CD4-positive, alpha-beta T cell (primary cell): ENCODE measurements at regions not wholly inside any gene's neighbourhood (a gene's known extent, or its start where the extent isn't known, plus 50 kb on each side); places are given as distances from the start of the nearest gene placed in this dataset.
"Not testable (repeated sequence)": the region's sequence is repeated elsewhere in the genome, so short reads cannot be mapped to it uniquely, and the experiment has no call there.

Source experiments
- ATAC-seq: fragments of 200-7000 bp; cut with Tn5 transposase; one replicate; pipeline ENCODE4 v1.10.0; 2022; ENCODE audit warnings: mild to moderate bottlenecking; ENCODE audit not compliant: poor library complexity
- CTCF ChIA-PET: fragments of 350-600 bp; sonication (Branson Sonifier 250); formaldehyde crosslinking; loops from one replicate; lab custom pipeline; 2021; ENCODE audit warnings: antibody characterized with exemption, inconsistent platforms; lab: Charles Lee
- POLR2A ChIA-PET: fragments of 350-600 bp; sonication (Branson Sonifier 250); formaldehyde crosslinking; loops from one replicate; lab custom pipeline; 2021; ENCODE audit warnings: antibody characterized with exemption, inconsistent platforms; lab: Charles Lee
- DNase-seq, 14 experiments: peaks; one replicate each; pipeline ENCODE4 v3.0.0-alpha.2; 2013 to 2020; ENCODE audit warnings: mixed read lengths in 2 of 14
- H3K27ac ChIP-seq, 2 donors: one replicate each; pipeline versions ENCODE4 v1.5.1 to v1.7.0; 2013; ENCODE audit warnings: low read length in 2 of 2, low read depth in 1 of 2, mild to moderate bottlenecking in 1 of 2
- H3K27me3 ChIP-seq, 2 experiments: 1 replicate in 1 of 2; 2 replicates in 1 of 2; pipeline versions ENCODE4 v1.6.1 to v1.7.0; 2013; ENCODE audit warnings: low read length in 2 of 2, control low read depth in 1 of 2, mild to moderate bottlenecking in 1 of 2, moderate library complexity in 1 of 2; ENCODE audit not compliant: insufficient read depth in 2 of 2, control insufficient read depth in 1 of 2
- H3K36me3 ChIP-seq: one replicate; pipeline ENCODE4 v1.6.1; 2013; ENCODE audit warnings: low read length, control low read depth; ENCODE audit not compliant: insufficient read depth
- H3K4me1 ChIP-seq: one replicate; pipeline ENCODE4 v1.6.1; 2013; ENCODE audit warnings: low read length, control low read depth; ENCODE audit not compliant: insufficient read depth
- H3K4me3 ChIP-seq: one replicate; pipeline ENCODE4 v1.5.1; 2013; ENCODE audit warnings: mild to moderate bottlenecking, low read length, moderate library complexity
- H3K9me3 ChIP-seq, 2 experiments: 1 replicate in 1 of 2; 2 replicates in 1 of 2; pipeline versions ENCODE4 v1.6.1 to v1.7.0; 2013; ENCODE audit warnings: low read length in 2 of 2, mild to moderate bottlenecking in 2 of 2, control low read depth in 1 of 2, moderate library complexity in 1 of 2; ENCODE audit not compliant: control insufficient read depth in 1 of 2, insufficient read depth in 1 of 2
- H3K27ac Mint-ChIP-seq: one replicate; pipeline ENCODE4 v1.8.0; 2020; ENCODE audit warnings: mixed read lengths
- H3K27me3 Mint-ChIP-seq: one replicate; pipeline ENCODE4 v1.8.0; 2021; ENCODE audit warnings: mixed read lengths
- H3K36me3 Mint-ChIP-seq: one replicate; pipeline ENCODE4 v1.8.0; 2021; ENCODE audit warnings: low read depth, mixed read lengths
- H3K4me1 Mint-ChIP-seq: one replicate; pipeline ENCODE4 v1.8.0; 2021; ENCODE audit warnings: low read depth, mixed read lengths
- H3K4me3 Mint-ChIP-seq: one replicate; pipeline ENCODE4 v1.8.0; 2020; ENCODE audit warnings: mild to moderate bottlenecking, mixed read lengths
- H3K9me3 Mint-ChIP-seq: one replicate; pipeline ENCODE4 v1.8.0; 2020; ENCODE audit warnings: mixed read lengths
- intact Hi-C, 2 experiments: fragments of 100-400 bp; cut with DNase I in 1 of 2; cut with micrococcal nuclease in 1 of 2; formaldehyde crosslinking; loops; one replicate each; pipeline versions ENCODE4 v1.15.1 to v1.9.0; 2023 to 2025; cut with DNase I, micrococcal nuclease
- TF ChIP-seq, protein P1 (sequence below): fragments of 200-600 bp; IDR thresholded peaks from one replicate; pipeline ENCODE4 v1.8.0; 2022; ENCODE audit warnings: antibody characterized with exemption, mild to moderate bottlenecking

DNA sequence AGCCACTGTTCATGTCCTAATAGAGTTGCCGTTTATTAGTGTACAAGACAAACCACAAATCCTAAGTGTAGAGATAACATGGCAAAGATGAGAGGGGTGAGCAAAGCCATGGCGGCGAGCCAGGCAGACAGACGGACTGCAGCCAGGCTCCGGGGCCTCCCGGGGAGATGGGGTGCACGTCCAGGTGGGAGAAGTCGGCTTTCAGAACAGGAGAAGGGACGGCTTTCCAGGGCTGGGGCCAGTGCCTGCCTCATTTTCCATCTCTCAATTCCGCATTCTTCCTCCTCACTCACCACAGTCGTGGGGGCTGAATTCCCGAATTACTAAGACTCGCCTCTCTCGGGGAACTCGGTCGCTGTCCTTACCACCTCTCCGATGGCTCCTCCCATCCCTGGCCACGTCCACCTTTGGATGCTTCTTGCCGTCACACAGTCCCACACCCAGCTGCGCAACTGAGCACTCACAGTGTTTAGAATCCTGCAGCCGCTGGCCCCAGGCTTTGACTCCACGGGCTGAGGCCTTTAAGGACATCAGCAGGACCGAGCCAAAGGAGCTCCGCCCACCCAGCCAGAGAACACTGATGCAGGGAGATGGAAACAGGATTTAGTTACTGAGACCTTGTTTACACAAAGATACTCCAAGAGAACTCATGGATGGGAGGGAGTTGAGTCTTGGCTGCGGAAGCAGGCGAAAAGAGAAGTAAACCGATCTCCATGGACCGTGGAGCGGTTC lies 59.7 kb downstream of the RNF112 start:
- POLR2A ChIA-PET, result interaction anchor here (0.6 kb wide), 1 partner anchor 300 kb away, joined by 3 read pairs; no protein-coding TSS in a partner anchor
- no peak overlapping the region for H3K4me3 ChIP-seq

DNA sequence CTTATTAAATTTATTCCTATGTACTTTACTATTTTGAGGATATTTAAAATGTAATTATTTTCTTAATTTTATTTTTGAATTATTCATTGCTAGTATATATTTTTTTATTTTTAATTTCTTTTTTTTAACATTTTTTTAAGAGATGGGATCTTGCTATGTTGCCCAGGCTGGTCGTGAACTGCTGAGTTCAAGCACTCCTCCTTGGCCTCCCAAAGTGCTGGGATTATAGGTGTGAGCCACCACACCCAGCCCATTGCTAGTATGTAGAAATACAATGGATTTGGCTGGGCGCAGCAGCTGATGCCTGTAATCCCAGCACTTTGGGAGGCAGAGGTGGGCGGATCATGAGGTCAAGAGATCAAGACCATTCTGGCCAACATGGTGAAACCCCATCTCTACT lies 59.2 kb upstream of the SLC47A1 start:
- H3K36me3 Mint-ChIP-seq, H3K9me3 ChIP-seq, intact Hi-C loops, ATAC-seq, H3K9me3 Mint-ChIP-seq, H3K4me1 ChIP-seq, H3K36me3 ChIP-seq, H3K27me3 Mint-ChIP-seq, H3K27ac ChIP-seq, H3K27ac Mint-ChIP-seq, POLR2A ChIA-PET, H3K27me3 ChIP-seq, H3K4me1 Mint-ChIP-seq, H3K4me3 Mint-ChIP-seq, DNase-seq, H3K4me3 ChIP-seq: not testable (repeated sequence)
- CTCF ChIA-PET, result interaction anchor here (0.5 kb wide), 1 partner anchor 152 kb away, joined by 3 read pairs; no protein-coding TSS in a partner anchor

More for the DNA sequence above, 59.7 kb downstream of the RNF112 start:
- no peaks in the 10 kb centered on the region for H3K36me3 ChIP-seq
- TF ChIP-seq, protein P1, sequence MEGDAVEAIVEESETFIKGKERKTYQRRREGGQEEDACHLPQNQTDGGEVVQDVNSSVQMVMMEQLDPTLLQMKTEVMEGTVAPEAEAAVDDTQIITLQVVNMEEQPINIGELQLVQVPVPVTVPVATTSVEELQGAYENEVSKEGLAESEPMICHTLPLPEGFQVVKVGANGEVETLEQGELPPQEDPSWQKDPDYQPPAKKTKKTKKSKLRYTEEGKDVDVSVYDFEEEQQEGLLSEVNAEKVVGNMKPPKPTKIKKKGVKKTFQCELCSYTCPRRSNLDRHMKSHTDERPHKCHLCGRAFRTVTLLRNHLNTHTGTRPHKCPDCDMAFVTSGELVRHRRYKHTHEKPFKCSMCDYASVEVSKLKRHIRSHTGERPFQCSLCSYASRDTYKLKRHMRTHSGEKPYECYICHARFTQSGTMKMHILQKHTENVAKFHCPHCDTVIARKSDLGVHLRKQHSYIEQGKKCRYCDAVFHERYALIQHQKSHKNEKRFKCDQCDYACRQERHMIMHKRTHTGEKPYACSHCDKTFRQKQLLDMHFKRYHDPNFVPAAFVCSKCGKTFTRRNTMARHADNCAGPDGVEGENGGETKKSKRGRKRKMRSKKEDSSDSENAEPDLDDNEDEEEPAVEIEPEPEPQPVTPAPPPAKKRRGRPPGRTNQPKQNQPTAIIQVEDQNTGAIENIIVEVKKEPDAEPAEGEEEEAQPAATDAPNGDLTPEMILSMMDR, result no peak
- Mint-ChIP-seq H3K27me3 (peaks cover 3% of the 10 kb centered on the region), H3K4me1 (no peaks in the 10 kb centered on the region), H3K9me3 (no peaks in the 10 kb centered on the region), H3K27ac (no peak overlapping the region), H3K36me3 (no peaks in the 10 kb centered on the region), H3K4me3 (no peak overlapping the region)
- intact Hi-C loops, result no loop called here
- ATAC-seq (no peak), DNase-seq (no peak)
- no peaks in the 10 kb centered on the region for H3K4me1 ChIP-seq
- CTCF ChIA-PET, result no interaction called here
- H3K9me3 ChIP-seq, result peaks cover 0 to 5% of the 10 kb centered on the region in 2 experiments
- H3K27ac ChIP-seq, result no peak overlapping the region
- no peaks in the 10 kb centered on the region for H3K27me3 ChIP-seq

DNA sequence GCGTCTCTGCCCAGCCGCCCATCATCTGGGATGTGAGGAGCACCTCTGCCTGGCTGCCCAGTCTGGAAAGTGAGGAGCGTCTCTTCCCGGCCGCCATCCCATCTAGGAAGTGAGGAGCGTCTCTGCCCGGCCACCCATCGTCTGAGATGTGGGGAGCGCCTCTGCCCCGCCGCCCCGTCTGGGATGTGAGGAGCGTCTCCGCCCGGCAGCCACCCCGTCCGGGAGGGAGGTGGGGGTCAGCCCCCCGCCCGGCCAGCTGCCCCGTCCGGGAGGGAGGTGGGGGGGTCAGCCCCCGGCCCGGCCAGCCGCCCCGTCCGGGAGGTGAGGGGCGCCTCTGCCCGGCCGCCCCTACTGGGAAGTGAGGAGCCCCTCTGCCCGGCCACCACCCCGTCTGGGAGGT lies 57.9 kb upstream of the SLC47A1 start:
- H3K27ac Mint-ChIP-seq, ATAC-seq, H3K36me3 ChIP-seq, CTCF ChIA-PET, H3K4me1 ChIP-seq, intact Hi-C loops, POLR2A ChIA-PET, DNase-seq, H3K27ac ChIP-seq, H3K36me3 Mint-ChIP-seq, H3K4me3 Mint-ChIP-seq, H3K9me3 Mint-ChIP-seq, H3K9me3 ChIP-seq, H3K27me3 ChIP-seq, H3K27me3 Mint-ChIP-seq, H3K4me1 Mint-ChIP-seq, H3K4me3 ChIP-seq: not testable (repeated sequence)

DNA sequence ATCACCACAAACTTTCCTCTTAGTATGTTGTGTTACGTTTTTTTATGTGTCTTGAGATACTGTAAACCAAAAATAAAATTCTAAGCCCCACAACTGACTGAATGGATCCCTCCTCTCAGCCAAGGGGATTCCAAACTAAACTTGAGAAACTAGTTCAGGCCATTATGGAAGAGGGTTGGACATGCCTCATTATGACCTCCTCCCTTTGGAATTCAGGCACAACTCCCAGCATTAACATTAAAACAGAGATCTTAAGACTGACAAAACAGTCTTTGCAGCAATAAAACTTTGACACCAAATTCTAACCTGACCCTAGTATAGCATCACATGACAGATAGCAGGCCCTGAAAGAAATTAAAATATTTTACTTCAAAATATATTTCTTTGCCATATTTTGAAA lies 51.1 kb upstream of the SLC47A1 start:
- ATAC-seq (no peak), DNase-seq (no peak)
- H3K36me3 Mint-ChIP-seq, result no peaks in the 10 kb centered on the region
- no peaks in the 10 kb centered on the region for H3K9me3 Mint-ChIP-seq
- intact Hi-C loops, result no loop called here
- POLR2A ChIA-PET, result no interaction called here
- TF ChIP-seq, protein P1, result no peak
- H3K4me1 Mint-ChIP-seq, result no peaks in the 10 kb centered on the region
- H3K27me3 Mint-ChIP-seq, result no peaks in the 10 kb centered on the region
- CTCF ChIA-PET, result no interaction called here
- no peaks in the 10 kb centered on the region for H3K36me3 ChIP-seq
- H3K9me3 ChIP-seq, result no peaks in the 10 kb centered on the region
- no peak overlapping the region for H3K27ac ChIP-seq
- H3K27ac Mint-ChIP-seq, result no peak overlapping the region
- H3K4me3 Mint-ChIP-seq, result no peak overlapping the region
- no peaks in the 10 kb centered on the region for H3K27me3 ChIP-seq
- H3K4me3 ChIP-seq, result no peak overlapping the region
- H3K4me1 ChIP-seq, result no peaks in the 10 kb centered on the region
